Middle frontal gyrus (tissue), 1 donor: ENCODE measurements at regions not wholly inside any gene's neighbourhood (a gene's known extent, or its start where the extent isn't known, plus 50 kb on each side); places are given as distances from the start of the nearest gene placed in this dataset.

Experiments
- DNase-seq: peaks from one replicate; pipeline ENCODE4 v3.0.0-alpha.2; 2015; ENCODE audit warnings: low spot score; ENCODE audit errors: extremely low spot score

DNA sequence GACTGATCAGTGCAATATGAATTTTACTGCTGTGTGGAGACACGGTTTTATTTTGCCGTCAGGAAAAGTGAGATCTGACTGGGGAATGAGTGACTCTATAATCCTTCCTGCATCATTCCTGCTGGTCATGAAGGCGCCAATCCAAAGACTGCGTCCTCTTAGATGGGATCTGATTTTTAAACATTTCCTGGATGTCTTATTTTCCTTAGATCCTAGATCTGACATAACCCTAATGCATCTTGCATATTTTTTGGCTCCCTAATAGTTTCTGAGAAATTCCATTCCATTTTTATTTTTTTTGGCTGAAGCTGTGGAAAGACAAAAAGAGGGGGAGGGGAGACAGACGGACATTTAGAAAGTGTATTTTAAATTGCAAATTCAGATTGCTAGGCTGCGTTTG, 454.9 kb upstream of the FAT1 start:
- DNase-seq = no peak

DNA sequence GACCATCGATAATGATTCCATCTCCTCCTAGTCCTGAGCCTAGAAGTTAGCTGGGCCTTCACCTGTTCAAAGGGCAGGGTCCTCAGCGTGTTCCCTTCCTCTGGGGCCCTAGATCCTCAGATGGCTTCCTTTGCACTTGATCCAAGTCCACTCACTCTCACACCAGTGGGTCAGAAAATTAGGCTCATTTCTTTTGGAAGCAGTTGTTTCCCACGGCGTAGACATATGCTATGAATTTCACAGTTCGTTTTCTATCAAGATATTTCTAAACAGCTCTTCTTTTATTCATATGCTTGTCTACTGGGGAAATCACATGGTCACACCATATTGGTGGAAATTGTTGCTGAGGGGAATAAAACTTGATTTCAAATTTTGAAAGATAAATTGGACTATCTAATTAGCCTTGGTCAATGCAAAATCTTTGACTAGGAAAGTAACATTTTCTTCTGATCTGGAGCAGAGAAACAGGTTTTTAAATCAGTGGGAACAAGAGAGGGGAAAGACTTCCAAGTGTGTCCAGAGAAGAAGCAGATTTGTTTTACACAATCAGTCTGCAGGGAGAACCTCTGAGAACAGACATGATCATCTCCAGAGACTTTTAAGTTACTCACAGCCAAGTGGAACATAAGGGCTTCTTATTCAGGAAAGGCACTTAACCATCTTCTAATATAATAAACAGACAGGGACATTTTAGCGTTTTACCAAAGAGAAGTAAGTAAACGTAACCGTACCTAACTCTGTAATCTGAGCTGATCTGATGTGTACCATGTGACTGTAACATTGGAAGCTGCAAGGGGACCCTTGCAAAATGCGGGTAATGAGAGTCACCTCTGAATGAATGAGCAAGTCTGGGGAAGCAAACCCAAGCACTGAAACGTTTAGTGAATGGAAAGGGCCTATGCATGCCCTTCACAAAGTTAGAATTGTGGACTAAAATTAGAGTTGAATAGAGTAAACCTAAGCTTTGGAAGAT, 455.7 kb upstream of the FAT1 start:
- DNase-seq = no peak

- no peak for DNase-seq
Observed at GRCh38 chr4:187181054-187181453, 457.4 kb upstream of the FAT1 start.

GRCh38 chr4:187183346-187183745, 459.7 kb upstream of the FAT1 start:
- DNase-seq = no peak

DNA sequence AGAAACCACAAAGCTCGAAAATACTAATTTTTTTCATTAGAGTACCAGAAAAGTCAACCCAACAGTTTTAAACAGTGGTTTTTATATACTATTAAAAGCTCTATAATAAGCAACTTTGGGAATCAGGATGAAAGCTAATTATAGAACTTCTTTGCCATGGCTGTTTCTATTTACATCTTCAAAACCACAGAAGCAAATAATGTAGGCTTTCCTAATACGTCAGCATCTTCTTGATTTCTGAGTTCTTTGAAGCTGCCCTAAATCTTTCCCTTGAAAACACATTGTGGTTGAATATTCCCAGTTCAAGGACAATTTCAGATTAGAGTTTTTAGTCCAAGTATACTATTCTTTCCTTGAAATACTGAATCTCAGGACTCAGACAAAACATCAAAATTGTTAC, 460.2 kb upstream of the FAT1 start:
- DNase-seq = no peak

GRCh38 chr4:187184508-187184907, 460.9 kb upstream of the FAT1 start:
- DNase-seq = no peak

DNA sequence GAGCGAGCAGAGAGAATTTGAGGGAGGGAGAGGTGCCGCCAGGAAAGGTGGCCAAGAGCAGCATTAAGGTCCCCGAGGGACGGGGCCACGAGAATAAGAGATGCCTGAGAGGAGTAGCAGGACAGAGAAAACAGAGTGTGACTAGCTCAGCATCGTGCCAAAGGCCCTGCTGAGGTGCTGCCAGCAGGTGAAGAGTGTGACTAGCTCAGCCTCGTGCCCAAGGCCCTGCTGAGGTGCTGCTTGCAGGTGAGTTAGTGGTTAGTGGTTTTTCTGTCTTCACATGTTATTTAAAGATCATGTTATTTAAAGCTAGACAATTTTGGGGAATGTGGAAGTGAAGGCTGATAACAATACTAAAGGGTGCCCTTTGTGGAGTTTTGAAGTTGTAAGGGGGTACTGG, 464.5 kb upstream of the FAT1 start:
- DNase-seq = no peak

- no peak for DNase-seq
Observed at GRCh38 chr4:187188741-187189140, 465.1 kb upstream of the FAT1 start.

DNA sequence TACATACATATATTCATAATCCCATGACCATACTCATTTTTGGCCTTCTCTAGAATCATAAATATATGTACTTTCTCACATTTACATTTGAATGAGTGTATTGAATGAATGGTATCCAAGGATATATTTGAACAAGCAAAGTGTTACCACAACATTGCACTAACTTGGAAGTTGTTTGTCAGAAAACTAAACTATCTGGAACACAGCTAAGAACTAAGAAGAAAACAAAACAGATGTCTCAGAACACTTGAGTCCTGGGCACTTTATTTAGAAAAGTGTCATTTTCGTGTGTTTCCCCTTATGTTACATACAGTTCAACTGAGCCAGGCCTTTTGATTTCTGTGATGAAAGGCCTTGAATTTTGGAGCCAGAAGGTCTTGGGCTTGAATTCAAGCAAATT, 466.7 kb upstream of the FAT1 start:
- no peak for DNase-seq

- no peak for DNase-seq
Observed at GRCh38 chr4:187191676-187192075, 468.0 kb upstream of the FAT1 start.

- DNase-seq = no peak
Observed at GRCh38 chr4:187192266-187192665, 468.6 kb upstream of the FAT1 start.

GRCh38 chr4:187193141-187193540, 469.5 kb upstream of the FAT1 start:
- no peak for DNase-seq

DNA sequence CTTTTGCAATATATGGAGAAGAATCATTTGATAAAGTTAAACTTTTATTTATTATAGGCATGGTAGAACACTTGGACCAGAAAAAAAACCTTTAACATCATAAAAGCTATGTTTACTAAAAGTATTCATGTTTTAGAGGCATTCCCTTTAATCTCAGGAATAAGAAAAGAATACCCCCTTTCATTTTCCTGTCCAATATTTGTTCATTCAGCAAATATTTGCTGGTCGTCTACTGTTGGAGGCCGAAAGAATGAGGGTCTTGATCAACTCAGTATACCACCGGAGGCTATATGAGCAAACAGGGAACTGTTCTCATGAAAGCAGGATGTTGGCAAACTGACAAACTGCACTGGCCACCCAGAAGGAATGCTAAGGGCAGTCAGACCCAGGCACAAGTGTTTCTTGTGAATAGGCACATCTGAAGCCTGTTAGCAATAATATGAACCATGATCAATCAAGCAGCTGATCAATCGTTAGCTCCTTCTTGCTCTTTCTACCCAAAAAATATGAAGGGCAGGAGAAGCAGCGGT, 480.8 kb upstream of the FAT1 start:
- no peak for DNase-seq

- no peak for DNase-seq
Observed at GRCh38 chr4:187207931-187208330, 484.3 kb upstream of the FAT1 start.

DNA sequence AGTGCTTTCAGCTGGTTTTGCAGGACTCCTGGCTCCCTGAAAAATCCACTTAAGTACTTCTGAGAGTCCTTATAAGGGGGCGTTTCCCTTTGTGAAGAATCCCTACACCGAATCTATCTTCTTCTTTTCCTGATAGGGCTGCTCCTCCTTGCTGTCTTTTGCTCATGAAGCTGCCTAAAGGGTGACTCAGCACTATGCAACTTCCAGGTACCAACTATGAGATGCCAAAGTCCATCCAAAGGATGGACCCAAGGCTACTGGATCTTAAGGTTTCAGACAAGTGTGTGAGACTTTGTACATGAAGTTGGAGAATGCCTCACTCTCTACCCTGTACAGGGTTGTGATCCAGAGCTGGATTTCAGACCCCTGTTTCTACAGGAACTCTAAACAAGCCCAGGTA, 485.0 kb upstream of the FAT1 start:
- DNase-seq = no peak

GRCh38 chr4:187209921-187210613, 486.4 kb upstream of the FAT1 start:
- DNase-seq = no peak

- no peak for DNase-seq
Observed at GRCh38 chr4:187212446-187213080, 488.9 kb upstream of the FAT1 start.

GRCh38 chr4:187215438-187215837, 491.8 kb upstream of the FAT1 start:
- DNase-seq = no peak

- no peak for DNase-seq
Observed at GRCh38 chr4:187218705-187219245, 495.1 kb upstream of the FAT1 start.

DNA sequence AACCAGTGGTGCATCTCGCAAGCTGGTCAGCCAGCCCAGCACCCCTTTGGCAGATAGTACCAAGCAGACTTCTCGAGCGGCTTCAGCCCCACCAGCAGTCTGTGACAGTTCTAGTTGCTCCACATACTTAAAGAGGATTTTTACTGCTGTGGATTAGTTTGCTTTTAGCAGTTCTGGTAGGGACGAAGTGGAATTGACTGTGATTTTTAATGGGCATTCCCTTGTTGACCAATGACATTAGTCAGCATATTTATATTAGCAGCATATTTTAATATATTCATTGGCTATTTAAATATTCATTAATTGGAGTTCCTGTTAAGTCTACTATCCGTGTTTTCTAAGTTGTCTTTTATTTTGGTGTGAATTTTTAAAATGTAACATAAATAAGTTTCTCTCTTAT, 500.9 kb upstream of the FAT1 start:
- DNase-seq = no peak

DNA sequence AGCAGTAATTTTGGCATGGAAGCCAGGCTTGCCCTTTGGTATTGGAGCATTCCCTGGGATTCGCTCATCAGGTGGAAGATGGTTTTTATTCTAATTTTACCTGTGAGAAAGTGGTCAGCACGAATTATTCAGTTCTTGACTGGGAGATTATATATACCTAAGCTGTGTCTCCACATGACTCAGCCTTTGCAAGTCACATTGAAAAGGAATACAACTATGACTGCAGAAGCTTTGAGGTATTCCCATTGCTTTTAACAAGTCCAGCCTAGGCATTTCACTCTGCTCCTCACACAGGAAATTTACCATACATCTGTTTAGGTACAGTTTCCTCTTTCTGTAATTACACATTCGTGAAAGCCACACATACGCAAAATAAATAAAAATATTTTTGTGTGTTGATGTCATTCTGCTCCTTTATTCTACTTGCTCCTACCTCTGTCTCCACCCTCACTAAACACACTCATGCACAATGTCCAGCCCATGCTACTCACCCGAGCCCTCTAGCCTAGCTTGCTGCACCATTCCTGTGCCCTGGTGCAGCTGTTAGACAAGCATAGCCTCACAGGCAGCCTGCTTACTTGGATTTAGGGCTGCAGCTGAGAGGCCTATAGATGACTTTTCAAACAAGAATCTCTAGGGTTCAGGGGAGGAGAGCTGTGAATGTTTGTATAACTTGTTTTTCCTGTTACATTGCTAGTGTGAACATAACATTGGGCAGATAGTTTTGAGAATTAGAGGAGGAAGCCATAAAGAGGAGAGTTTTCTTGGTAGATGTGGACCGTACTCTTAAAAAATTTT, 504.4 kb upstream of the FAT1 start:
- no peak for DNase-seq
